VCaP (cell line): ENCODE measurements at regions not wholly inside any gene's neighbourhood (a gene's known extent, or its start where the extent isn't known, plus 50 kb on each side); places are given as distances from the start of the nearest gene placed in this dataset.

ENCODE experiments used
- H3K27ac ChIP-seq: fragments of 450-650 bp; 2 replicates; pipeline ENCODE4 v1.5.1; 2017
- TF ChIP-seq, protein P1 (sequence below): fragments of 450-650 bp; conservative IDR thresholded peaks from 2 replicates; pipeline ENCODE4 v1.5.1; 2017; ENCODE audit warnings: mild to moderate bottlenecking, moderate library complexity

DNA sequence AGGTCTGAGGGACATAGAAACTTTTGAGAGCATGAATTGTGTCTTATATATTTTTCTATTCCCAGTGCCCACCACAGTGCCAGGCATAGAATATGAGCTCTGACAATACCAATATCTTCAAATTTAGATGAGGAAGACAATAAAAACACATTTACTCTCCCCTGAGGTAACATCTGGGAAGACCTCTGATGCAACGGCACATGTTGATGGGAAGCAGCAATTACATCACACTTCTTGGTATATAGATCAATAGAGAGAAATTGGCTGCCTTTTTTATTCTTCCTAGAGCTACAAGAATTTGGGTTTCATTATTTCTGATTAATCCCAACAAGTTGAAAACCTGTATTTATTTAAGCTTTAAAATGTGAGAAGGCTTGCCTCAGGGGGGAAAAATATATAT, 67.4 kb upstream of the SMAD1 start:
- H3K27ac ChIP-seq, result no peak overlapping the region
- TF ChIP-seq, protein P1, sequence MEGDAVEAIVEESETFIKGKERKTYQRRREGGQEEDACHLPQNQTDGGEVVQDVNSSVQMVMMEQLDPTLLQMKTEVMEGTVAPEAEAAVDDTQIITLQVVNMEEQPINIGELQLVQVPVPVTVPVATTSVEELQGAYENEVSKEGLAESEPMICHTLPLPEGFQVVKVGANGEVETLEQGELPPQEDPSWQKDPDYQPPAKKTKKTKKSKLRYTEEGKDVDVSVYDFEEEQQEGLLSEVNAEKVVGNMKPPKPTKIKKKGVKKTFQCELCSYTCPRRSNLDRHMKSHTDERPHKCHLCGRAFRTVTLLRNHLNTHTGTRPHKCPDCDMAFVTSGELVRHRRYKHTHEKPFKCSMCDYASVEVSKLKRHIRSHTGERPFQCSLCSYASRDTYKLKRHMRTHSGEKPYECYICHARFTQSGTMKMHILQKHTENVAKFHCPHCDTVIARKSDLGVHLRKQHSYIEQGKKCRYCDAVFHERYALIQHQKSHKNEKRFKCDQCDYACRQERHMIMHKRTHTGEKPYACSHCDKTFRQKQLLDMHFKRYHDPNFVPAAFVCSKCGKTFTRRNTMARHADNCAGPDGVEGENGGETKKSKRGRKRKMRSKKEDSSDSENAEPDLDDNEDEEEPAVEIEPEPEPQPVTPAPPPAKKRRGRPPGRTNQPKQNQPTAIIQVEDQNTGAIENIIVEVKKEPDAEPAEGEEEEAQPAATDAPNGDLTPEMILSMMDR, result no peak

DNA sequence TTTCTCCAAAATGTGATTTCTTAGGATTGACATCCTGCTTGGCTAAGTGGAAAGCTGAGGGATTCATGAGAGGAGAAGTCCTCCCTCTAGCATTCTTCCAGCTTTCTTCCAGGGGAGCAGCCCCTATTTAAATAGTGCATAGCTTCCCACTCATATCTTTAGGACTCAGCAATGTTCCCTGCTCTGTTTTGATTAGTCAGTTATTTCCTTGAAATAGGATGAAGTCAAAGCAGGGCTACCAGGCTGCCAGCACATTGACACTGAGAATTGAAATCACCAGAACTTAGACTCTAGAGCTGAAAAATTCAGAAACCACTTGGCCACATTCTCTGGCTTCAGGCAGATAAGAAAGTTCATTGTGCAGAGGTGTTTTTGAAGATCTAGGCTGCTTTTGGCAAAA, 74.7 kb upstream of the SMAD1 start:
- TF ChIP-seq, protein P1, result no peak

DNA sequence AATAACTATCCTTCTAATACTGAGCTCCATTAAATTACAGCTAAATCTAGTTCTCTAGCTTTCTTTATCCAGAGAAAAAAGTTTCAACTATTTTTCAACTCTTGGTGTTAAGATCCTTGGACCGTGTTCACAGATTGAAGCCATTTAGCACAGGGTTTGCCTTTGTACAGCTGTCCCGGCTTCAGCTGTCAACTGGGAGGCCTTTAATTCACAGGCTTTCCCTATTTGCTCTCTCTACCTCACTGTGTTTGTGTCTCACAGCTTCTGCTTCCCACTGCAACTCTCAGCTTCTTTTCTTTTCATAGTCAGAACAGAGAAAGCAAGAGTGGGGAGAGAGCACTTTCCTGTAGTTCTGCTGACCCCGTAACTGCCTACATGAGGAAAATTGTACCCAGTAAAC, 76.9 kb upstream of the SMAD1 start:
- TF ChIP-seq, protein P1, result no peak
- no peak overlapping the region for H3K27ac ChIP-seq

More for the DNA sequence above, 74.7 kb upstream of the SMAD1 start:
- no peak overlapping the region for H3K27ac ChIP-seq

- TF ChIP-seq, protein P1, result no peak
- no peak overlapping the region for H3K27ac ChIP-seq
Observed at GRCh38 chr4:145396581-145396980, 85.1 kb upstream of the SMAD1 start.

DNA sequence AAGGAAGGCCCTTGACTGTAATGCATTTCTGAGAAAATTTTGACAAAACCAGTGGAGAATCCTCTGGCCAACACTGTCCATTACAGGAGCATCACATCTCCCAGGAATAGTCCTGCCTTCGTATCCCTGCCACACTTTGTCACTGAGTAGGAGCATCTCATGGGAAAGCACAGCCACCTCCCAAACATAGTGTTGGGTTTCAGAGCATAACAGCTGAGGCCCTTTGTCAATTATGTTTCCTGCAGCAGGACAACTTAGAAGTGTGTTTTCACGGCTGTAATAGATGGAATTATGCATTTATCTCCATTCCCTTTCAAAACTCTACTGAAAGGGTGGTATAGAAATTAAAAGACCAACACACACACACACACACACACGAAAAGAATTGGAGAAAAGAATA, 91.1 kb upstream of the SMAD1 start:
- TF ChIP-seq, protein P1, result no peak
- H3K27ac ChIP-seq, result no peak overlapping the region

GRCh38 chr4:145389550-145389949, 92.1 kb upstream of the SMAD1 start:
- TF ChIP-seq, protein P1, result no peak
- H3K27ac ChIP-seq, result no peak overlapping the region

DNA sequence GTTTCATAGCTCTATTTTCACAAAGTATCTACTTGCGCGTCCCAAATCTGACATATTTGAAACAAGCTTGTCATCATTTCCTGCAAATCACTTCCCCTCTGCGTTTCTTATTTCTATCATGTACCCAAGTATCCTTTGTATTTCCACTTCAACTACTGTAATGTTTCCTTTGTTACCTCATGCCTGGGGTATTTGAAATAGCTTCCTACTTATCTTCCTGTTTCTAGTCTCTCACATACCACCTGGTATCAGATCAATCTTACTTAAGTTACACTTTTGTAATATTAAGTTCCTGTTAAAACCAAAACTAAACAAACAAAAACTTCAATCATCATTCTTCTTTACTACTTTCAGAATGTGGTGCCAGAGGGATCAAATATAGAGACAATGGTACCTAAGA, 93.6 kb upstream of the SMAD1 start:
- TF ChIP-seq, protein P1, result no peak

DNA sequence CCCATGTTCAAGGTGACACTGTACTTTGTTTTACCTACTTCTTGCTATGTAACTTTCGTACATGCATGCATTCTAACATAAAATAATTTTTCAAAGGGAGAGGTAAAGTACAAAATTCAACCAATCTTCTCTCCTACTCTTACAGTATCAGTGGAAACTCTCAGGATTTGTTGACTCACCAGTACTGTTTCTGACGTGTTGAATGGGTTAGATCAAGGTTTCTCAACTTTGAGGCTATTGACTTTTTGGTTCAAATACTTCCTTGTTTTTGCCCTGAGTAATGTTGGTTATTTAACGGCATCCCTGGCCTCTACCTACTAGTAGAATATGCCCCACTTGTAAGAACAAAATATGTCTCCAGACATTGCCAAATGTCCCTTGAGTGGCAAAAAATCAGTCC, 94.6 kb upstream of the SMAD1 start:
- TF ChIP-seq, protein P1, result no peak
- no peak overlapping the region for H3K27ac ChIP-seq

More for the DNA sequence above, 93.6 kb upstream of the SMAD1 start:
- H3K27ac ChIP-seq, result no peak overlapping the region
